Suprapubic skin (tissue), 3 donors: ENCODE measurements at regions not wholly inside any gene's neighbourhood (a gene's known extent, or its start where the extent isn't known, plus 50 kb on each side); places are given as distances from the start of the nearest gene placed in this dataset.

Source experiments
- CTCF ChIP-seq, 2 donors: fragments of 200-600 bp in 1 of 2; fragments of 450-650 bp in 1 of 2; sonication (generic) in 1 of 2; IDR thresholded peaks; one replicate each; pipeline ENCODE4 v1.5.1; 2016 to 2019; ENCODE audit warnings: antibody characterized with exemption in 2 of 2, mild to moderate bottlenecking in 1 of 2, moderate library complexity in 1 of 2
- POLR2AphosphoS5 ChIP-seq, 3 donors: sonication (generic); formaldehyde crosslinking; IDR thresholded peaks; one replicate each; pipeline ENCODE4 v1.6.1; 2017; ENCODE audit warnings: antibody characterized with exemption in 3 of 3

GRCh38 chrX:45775468-45775867 lies 574.8 kb upstream of the DIPK2B start:
- TF ChIP-seq CTCF (IDR thresholded peaks at IDR 0.05) (no peak), POLR2AphosphoS5 (IDR thresholded peaks at IDR 0.05) (no peak)
